HUDEP-2 (cell line): ENCODE measurements at regions not wholly inside any gene's neighbourhood (a gene's known extent, or its start where the extent isn't known, plus 50 kb on each side); places are given as distances from the start of the nearest gene placed in this dataset.
"Not testable (repeated sequence)": the region's sequence is repeated elsewhere in the genome, so short reads cannot be mapped to it uniquely, and the experiment has no call there.

ENCODE experiments used
- DNase-seq, 76 experiments: peaks; one replicate each; lab custom pipeline; 2025; ENCODE audit not compliant: unreplicated experiment in 76 of 76; lab: John Stamatoyannopoulos, UW

- DNase-seq: no peak
These were observed 265.4 kb upstream of the HDAC4 start for GRCh38 chr2:239666053-239666854.

GRCh38 chr2:239664216-239664810 is 263.5 kb upstream of the HDAC4 start:
- DNase-seq: no peak

GRCh38 chr2:239663364-239663924 is 262.6 kb upstream of the HDAC4 start:
- DNase-seq: no peak

- DNase-seq: no peak
These were observed 261.7 kb upstream of the HDAC4 start for GRCh38 chr2:239662413-239663120.

GRCh38 chr2:239661334-239662312 is 260.8 kb upstream of the HDAC4 start:
- no peak for DNase-seq

GRCh38 chr2:239660390-239661230 is 259.8 kb upstream of the HDAC4 start:
- DNase-seq: no peak

GRCh38 chr2:239657992-239658391 is 257.2 kb upstream of the HDAC4 start:
- DNase-seq: no peak

GRCh38 chr2:239657236-239657635 is 256.4 kb upstream of the HDAC4 start:
- DNase-seq: no peak

- no peak for DNase-seq
These were observed 253.4 kb upstream of the HDAC4 start for GRCh38 chr2:239654266-239654665.

GRCh38 chr2:239651859-239652258 is 251.0 kb upstream of the HDAC4 start:
- no peak for DNase-seq

- no peak for DNase-seq
These were observed 249.9 kb upstream of the HDAC4 start for GRCh38 chr2:239650674-239651073.

GRCh38 chr2:239649309-239649708 is 248.5 kb upstream of the HDAC4 start:
- no peak for DNase-seq

- no peak for DNase-seq
These were observed 247.8 kb upstream of the HDAC4 start for GRCh38 chr2:239648607-239649006.

- no peak for DNase-seq
These were observed 246.4 kb upstream of the HDAC4 start for GRCh38 chr2:239647052-239647819.

- DNase-seq: no peak
These were observed 245.4 kb upstream of the HDAC4 start for GRCh38 chr2:239646184-239646583.

GRCh38 chr2:239644594-239644993 is 243.8 kb upstream of the HDAC4 start:
- not testable (repeated sequence) for DNase-seq

- no peak for DNase-seq
These were observed 243.2 kb upstream of the HDAC4 start for GRCh38 chr2:239644011-239644410.

- DNase-seq: no peak
These were observed 241.7 kb upstream of the HDAC4 start for GRCh38 chr2:239642406-239643004.
